Spinal cord (tissue), 9 donors: ENCODE measurements at regions not wholly inside any gene's neighbourhood (a gene's known extent, or its start where the extent isn't known, plus 50 kb on each side); places are given as distances from the start of the nearest gene placed in this dataset.

ENCODE experiments used
- DNase-seq, 6 donors: peaks; one replicate each; pipeline versions ENCODE4 v3.0.0 to v3.0.0-alpha.2; 2013 to 2015; ENCODE audit warnings: low spot score in 6 of 6, low read depth in 4 of 6
- H3K27ac ChIP-seq: one replicate; pipeline ENCODE4 v1.5.1; 2013; ENCODE audit warnings: low read depth, low read length, control low read depth
- H3K27me3 ChIP-seq: one replicate; pipeline ENCODE4 v1.6.1; 2013; ENCODE audit warnings: low read length; ENCODE audit not compliant: control insufficient read depth, insufficient read depth
- H3K36me3 ChIP-seq: one replicate; pipeline ENCODE4 v1.6.1; 2013; ENCODE audit warnings: low read length; ENCODE audit not compliant: control insufficient read depth, insufficient read depth
- H3K4me1 ChIP-seq: one replicate; pipeline ENCODE4 v1.6.1; 2013; ENCODE audit warnings: low read length; ENCODE audit not compliant: control insufficient read depth, insufficient read depth
- H3K4me3 ChIP-seq: one replicate; pipeline ENCODE4 v1.5.1; 2013; ENCODE audit warnings: low read depth, low read length, control low read depth
- H3K9me3 ChIP-seq: one replicate; pipeline ENCODE4 v1.6.1; 2013; ENCODE audit warnings: low read length; ENCODE audit not compliant: control insufficient read depth, insufficient read depth
- WGBS: methylation state at CpG from one replicate; pipeline ENCODE4 v1.1.5; 2013; ENCODE audit warnings: missing lambda C conversion rate; ENCODE audit not compliant: insufficient coverage; 5-methylcytosine and 5-hydroxymethylcytosine counted together
- donor health status: healthy.

GRCh38 chr7:157481389-157481788 is 144.6 kb downstream of the DNAJB6 start:
- H3K27ac ChIP-seq: no peak overlapping the region
- WGBS: 94% methylated on average over 6 of the region's 6 CpGs

GRCh38 chr7:157482025-157482424 is 145.2 kb downstream of the DNAJB6 start:
- H3K27me3 ChIP-seq: no peaks in the 10 kb centered on the region
- no peak overlapping the region for H3K27ac ChIP-seq
- 96% methylated on average over 6 of the region's 8 CpGs for WGBS
- H3K4me1 ChIP-seq: peaks cover 2% of the 10 kb centered on the region
- H3K4me3 ChIP-seq: no peak overlapping the region
- no peaks in the 10 kb centered on the region for H3K36me3 ChIP-seq
- H3K9me3 ChIP-seq: no peaks in the 10 kb centered on the region
- peak in 1 of 6 donors; percentile 67 for DNase-seq

More at GRCh38 chr7:157481389-157481788, 144.6 kb downstream of the DNAJB6 start:
- DNase-seq: no peak
- Histone ChIP-seq H3K36me3 (no peaks in the 10 kb centered on the region), H3K27me3 (no peaks in the 10 kb centered on the region), H3K4me3 (no peak overlapping the region), H3K4me1 (no peaks in the 10 kb centered on the region), H3K9me3 (no peaks in the 10 kb centered on the region)

GRCh38 chr7:157482517-157483087 is 145.8 kb downstream of the DNAJB6 start:
- WGBS: no CpG with 5 or more reads among the region's 7 CpGs
- H3K4me1 ChIP-seq: peaks cover 6% of the 10 kb centered on the region

GRCh38 chr7:157483515-157483914 is 146.7 kb downstream of the DNAJB6 start:
- 83% methylated on average over 25 of the region's 27 CpGs for WGBS
- no peak overlapping the region for H3K27ac ChIP-seq
- no peaks in the 10 kb centered on the region for H3K36me3 ChIP-seq
- no peak for DNase-seq
- H3K9me3 ChIP-seq: no peaks in the 10 kb centered on the region
- H3K4me1 ChIP-seq: peaks cover 15% of the 10 kb centered on the region
- no peak overlapping the region for H3K4me3 ChIP-seq
- no peaks in the 10 kb centered on the region for H3K27me3 ChIP-seq

More at GRCh38 chr7:157482517-157483087, 145.8 kb downstream of the DNAJB6 start:
- Histone ChIP-seq H3K27ac (no peak overlapping the region), H3K9me3 (no peaks in the 10 kb centered on the region), H3K36me3 (no peaks in the 10 kb centered on the region), H3K4me3 (no peak overlapping the region), H3K27me3 (no peaks in the 10 kb centered on the region)
- DNase-seq: peak in 1 of 6 donors; percentile 60

DNA sequence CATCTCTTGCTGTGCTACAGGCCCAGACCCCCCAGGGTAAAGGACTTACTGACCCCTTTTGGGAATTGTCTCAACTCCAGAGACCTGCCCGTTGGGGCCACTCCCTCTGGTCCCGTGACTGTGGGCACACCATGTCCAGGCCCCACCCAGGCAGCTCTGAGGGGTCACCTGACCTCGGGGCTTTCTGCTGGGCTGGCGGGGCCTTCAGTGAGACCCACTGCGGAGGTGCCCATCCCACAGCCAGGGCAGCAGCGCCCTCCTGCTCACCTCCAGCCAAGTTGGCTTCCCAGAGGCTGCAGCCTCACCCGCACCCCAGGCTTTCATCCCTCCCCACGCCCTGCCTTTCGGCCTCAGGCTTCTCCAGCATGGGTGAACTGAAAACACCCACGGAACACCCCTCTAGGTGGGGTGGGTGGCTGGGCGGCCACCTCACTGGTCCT is 147.2 kb downstream of the DNAJB6 start:
- Histone ChIP-seq H3K27ac (no peak overlapping the region), H3K4me3 (no peak overlapping the region), H3K9me3 (no peaks in the 10 kb centered on the region), H3K36me3 (no peaks in the 10 kb centered on the region), H3K4me1 (peaks cover 15% of the 10 kb centered on the region), H3K27me3 (no peaks in the 10 kb centered on the region)
- 90% methylated on average over 8 of the region's 11 CpGs for WGBS
- no peak for DNase-seq

- DNase-seq: no peak
- 87% methylated on average over 28 of the region's 28 CpGs for WGBS
Measured at GRCh38 chr7:157484411-157485081, 147.7 kb downstream of the DNAJB6 start.

GRCh38 chr7:157485361-157485831 is 148.6 kb downstream of the DNAJB6 start:
- WGBS: 85% methylated on average over 9 of the region's 12 CpGs

More at GRCh38 chr7:157484411-157485081, 147.7 kb downstream of the DNAJB6 start:
- Histone ChIP-seq H3K4me1 (peaks cover 15% of the 10 kb centered on the region), H3K27me3 (no peaks in the 10 kb centered on the region), H3K4me3 (no peak overlapping the region), H3K36me3 (no peaks in the 10 kb centered on the region), H3K9me3 (no peaks in the 10 kb centered on the region), H3K27ac (no peak overlapping the region)

GRCh38 chr7:157486007-157486755 is 149.4 kb downstream of the DNAJB6 start:
- Histone ChIP-seq H3K27me3 (no peaks in the 10 kb centered on the region), H3K4me3 (no peak overlapping the region), H3K9me3 (no peaks in the 10 kb centered on the region), H3K27ac (no peak overlapping the region), H3K36me3 (no peaks in the 10 kb centered on the region), H3K4me1 (peaks cover 15% of the 10 kb centered on the region)
- 67% methylated on average over 3 of the region's 11 CpGs for WGBS
- DNase-seq: peak in 2 of 6 donors; percentile 49 to 81

More at GRCh38 chr7:157485361-157485831, 148.6 kb downstream of the DNAJB6 start:
- Histone ChIP-seq H3K27me3 (no peaks in the 10 kb centered on the region), H3K27ac (no peak overlapping the region), H3K4me1 (peaks cover 15% of the 10 kb centered on the region), H3K4me3 (no peak overlapping the region), H3K36me3 (no peaks in the 10 kb centered on the region), H3K9me3 (no peaks in the 10 kb centered on the region)
- DNase-seq: no peak

- DNase-seq: no peak
- 88% methylated on average over 24 of the region's 24 CpGs for WGBS
- H3K27ac ChIP-seq: no peak overlapping the region
- no peaks in the 10 kb centered on the region for H3K27me3 ChIP-seq
- no peaks in the 10 kb centered on the region for H3K9me3 ChIP-seq
- no peak overlapping the region for H3K4me3 ChIP-seq
- peaks cover 15% of the 10 kb centered on the region for H3K4me1 ChIP-seq
- H3K36me3 ChIP-seq: no peaks in the 10 kb centered on the region
Measured at GRCh38 chr7:157487046-157487770, 150.4 kb downstream of the DNAJB6 start.
